ENCODE measurements at regions not wholly inside any gene's neighbourhood (a gene's known extent, or its start where the extent isn't known, plus 50 kb on each side); places are given as distances from the start of the nearest gene placed in this dataset.

- Histone ChIP-seq H3K23ac (ENCODE audit: low read length in 2 of 2) (no peak overlapping the region), H3K4ac (ENCODE audit: low read depth in 1 of 2, low read length in 2 of 2) (no peak overlapping the region), H3K4me2 (ENCODE audit: low read length, poor library complexity, severe bottlenecking) (no peak overlapping the region), H3K27me3 (ENCODE audit: control insufficient read depth in 1 of 2, insufficient read depth in 1 of 2, low read length in 2 of 2) (peaks cover 0 to 5% of the 10 kb centered on the region in 2 experiments), H2BK5ac (ENCODE audit: low read depth, low read length, poor library complexity, severe bottlenecking) (no peak overlapping the region), H3K36me3 (ENCODE audit: control insufficient read depth in 1 of 2, insufficient read depth in 2 of 2, low read depth in 1 of 2, low read length in 2 of 2) (no peaks in the 10 kb centered on the region), H3K27ac (ENCODE audit: low read length, poor library complexity, severe bottlenecking) (no peak overlapping the region), H3K79me1 (replicated peaks; ENCODE audit: low read length, poor library complexity, severe bottlenecking) (no peaks in the 10 kb centered on the region), H4K91ac (ENCODE audit: low read length) (no peak overlapping the region), H3K14ac (ENCODE audit: low read length in 2 of 2) (no peak overlapping the region), H2BK15ac (ENCODE audit: low read depth, poor library complexity, severe bottlenecking) (no peak overlapping the region), H3K18ac (ENCODE audit: low read depth in 1 of 2, low read length in 2 of 2) (no peak overlapping the region), H3K9me3 (ENCODE audit: control insufficient read depth, low read length) (peaks cover 6% of the 10 kb centered on the region), H3K4me3 (ENCODE audit: insufficient read depth in 1 of 2, low read depth in 1 of 2, low read length in 2 of 2) (no peak overlapping the region), H4K8ac (ENCODE audit: low read length) (no peak overlapping the region), H2BK12ac (ENCODE audit: low read length in 2 of 2) (no peak overlapping the region), H2BK120ac (ENCODE audit: low read depth, low read length) (no peak overlapping the region), H3K4me1 (ENCODE audit: control insufficient read depth, insufficient read depth, low read depth, low read length) (no peaks in the 10 kb centered on the region), H3K9ac (ENCODE audit: low read length) (no peak overlapping the region), H2AFZ (ENCODE audit: low read depth, low read length) (no peak overlapping the region), H2AK5ac (ENCODE audit: low read length, severe bottlenecking) (no peak overlapping the region)
- no peak for DNase-seq
- WGBS, result 51% methylated on average over 2 of the region's 6 CpGs
Measured at GRCh38 chr3:140816372-140817195, 125.1 kb upstream of the SLC25A36 start.

GRCh38 chr3:140821493-140821892 lies 120.1 kb upstream of the SLC25A36 start:
- H4K8ac ChIP-seq (ENCODE audit: low read length), result no peak overlapping the region
- H2BK15ac ChIP-seq (ENCODE audit: low read depth, poor library complexity, severe bottlenecking), result no peak overlapping the region
- H2AK5ac ChIP-seq (ENCODE audit: low read length, severe bottlenecking), result no peak overlapping the region
- H2BK12ac ChIP-seq (ENCODE audit: low read length in 2 of 2), result no peak overlapping the region
- no peak overlapping the region for H3K9ac ChIP-seq (ENCODE audit: low read length)
- no peak overlapping the region for H2AFZ ChIP-seq (ENCODE audit: low read depth, low read length)
- no peak for DNase-seq
- no peaks in the 10 kb centered on the region for H3K79me1 ChIP-seq (replicated peaks; ENCODE audit: low read length, poor library complexity, severe bottlenecking)
- no peak overlapping the region for H3K4me3 ChIP-seq (ENCODE audit: insufficient read depth in 1 of 2, low read depth in 1 of 2, low read length in 2 of 2)
- H3K14ac ChIP-seq (ENCODE audit: low read length in 2 of 2), result no peak overlapping the region
- no peaks in the 10 kb centered on the region for H3K4me1 ChIP-seq (ENCODE audit: control insufficient read depth, insufficient read depth, low read depth, low read length)
- H3K9me3 ChIP-seq (ENCODE audit: control insufficient read depth, low read length), result no peaks in the 10 kb centered on the region
- H2BK120ac ChIP-seq (ENCODE audit: low read depth, low read length), result no peak overlapping the region
- H3K18ac ChIP-seq (ENCODE audit: low read depth in 1 of 2, low read length in 2 of 2), result no peak overlapping the region
- H3K27ac ChIP-seq (ENCODE audit: low read length, poor library complexity, severe bottlenecking), result no peak overlapping the region
- 60% methylated on average over 1 of the region's 2 CpGs for WGBS
- no peak overlapping the region for H2BK5ac ChIP-seq (ENCODE audit: low read depth, low read length, poor library complexity, severe bottlenecking)
- H4K91ac ChIP-seq (ENCODE audit: low read length), result no peak overlapping the region
- H3K23ac ChIP-seq (ENCODE audit: low read length in 2 of 2), result no peak overlapping the region
- no peak overlapping the region for H3K4ac ChIP-seq (ENCODE audit: low read depth in 1 of 2, low read length in 2 of 2)
- no peak overlapping the region for H3K4me2 ChIP-seq (ENCODE audit: low read length, poor library complexity, severe bottlenecking)
- H3K27me3 ChIP-seq (ENCODE audit: control insufficient read depth in 1 of 2, insufficient read depth in 1 of 2, low read length in 2 of 2), result peaks cover 0 to 5% of the 10 kb centered on the region in 2 experiments
- H3K36me3 ChIP-seq (ENCODE audit: control insufficient read depth in 1 of 2, insufficient read depth in 2 of 2, low read depth in 1 of 2, low read length in 2 of 2), result no peaks in the 10 kb centered on the region

- no peak overlapping the region for H3K18ac ChIP-seq (ENCODE audit: low read depth in 1 of 2, low read length in 2 of 2)
- no peak overlapping the region for H2BK120ac ChIP-seq (ENCODE audit: low read depth, low read length)
Measured at GRCh38 chr3:140822401-140823047, 119.1 kb upstream of the SLC25A36 start.

GRCh38 chr3:140823106-140823505 lies 118.5 kb upstream of the SLC25A36 start:
- Histone ChIP-seq H2BK12ac (ENCODE audit: low read length in 2 of 2) (no peak overlapping the region), H3K27ac (ENCODE audit: low read length, poor library complexity, severe bottlenecking) (no peak overlapping the region), H3K14ac (ENCODE audit: low read length in 2 of 2) (no peak overlapping the region), H3K23ac (ENCODE audit: low read length in 2 of 2) (no peak overlapping the region), H3K27me3 (ENCODE audit: control insufficient read depth in 1 of 2, insufficient read depth in 1 of 2, low read length in 2 of 2) (peaks cover 0 to 5% of the 10 kb centered on the region in 2 experiments), H3K4me3 (ENCODE audit: insufficient read depth in 1 of 2, low read depth in 1 of 2, low read length in 2 of 2) (no peak overlapping the region), H3K9ac (ENCODE audit: low read length) (no peak overlapping the region), H3K4ac (ENCODE audit: low read depth in 1 of 2, low read length in 2 of 2) (no peak overlapping the region), H4K8ac (ENCODE audit: low read length) (no peak overlapping the region), H3K4me2 (ENCODE audit: low read length, poor library complexity, severe bottlenecking) (no peak overlapping the region), H2BK15ac (ENCODE audit: low read depth, poor library complexity, severe bottlenecking) (no peak overlapping the region), H2AK5ac (ENCODE audit: low read length, severe bottlenecking) (no peak overlapping the region), H4K91ac (ENCODE audit: low read length) (no peak overlapping the region), H2BK120ac (ENCODE audit: low read depth, low read length) (no peak overlapping the region), H2AFZ (ENCODE audit: low read depth, low read length) (no peak overlapping the region), H2BK5ac (ENCODE audit: low read depth, low read length, poor library complexity, severe bottlenecking) (no peak overlapping the region), H3K79me1 (replicated peaks; ENCODE audit: low read length, poor library complexity, severe bottlenecking) (no peaks in the 10 kb centered on the region), H3K18ac (ENCODE audit: low read depth in 1 of 2, low read length in 2 of 2) (no peak overlapping the region), H3K4me1 (ENCODE audit: control insufficient read depth, insufficient read depth, low read depth, low read length) (no peaks in the 10 kb centered on the region), H3K36me3 (ENCODE audit: control insufficient read depth in 1 of 2, insufficient read depth in 2 of 2, low read depth in 1 of 2, low read length in 2 of 2) (no peaks in the 10 kb centered on the region), H3K9me3 (ENCODE audit: control insufficient read depth, low read length) (no peaks in the 10 kb centered on the region)
- no peak for DNase-seq
- 48% methylated on average over 1 of the region's 1 CpG for WGBS

More at GRCh38 chr3:140822401-140823047, 119.1 kb upstream of the SLC25A36 start:
- Histone ChIP-seq H3K36me3 (ENCODE audit: control insufficient read depth in 1 of 2, insufficient read depth in 2 of 2, low read depth in 1 of 2, low read length in 2 of 2) (no peaks in the 10 kb centered on the region), H3K23ac (ENCODE audit: low read length in 2 of 2) (no peak overlapping the region), H2AFZ (ENCODE audit: low read depth, low read length) (no peak overlapping the region), H3K9me3 (ENCODE audit: control insufficient read depth, low read length) (no peaks in the 10 kb centered on the region), H3K9ac (ENCODE audit: low read length) (no peak overlapping the region), H2BK12ac (ENCODE audit: low read length in 2 of 2) (no peak overlapping the region), H2BK15ac (ENCODE audit: low read depth, poor library complexity, severe bottlenecking) (no peak overlapping the region), H3K79me1 (replicated peaks; ENCODE audit: low read length, poor library complexity, severe bottlenecking) (no peaks in the 10 kb centered on the region), H3K4ac (ENCODE audit: low read depth in 1 of 2, low read length in 2 of 2) (no peak overlapping the region), H2AK5ac (ENCODE audit: low read length, severe bottlenecking) (no peak overlapping the region), H4K8ac (ENCODE audit: low read length) (no peak overlapping the region), H3K4me1 (ENCODE audit: control insufficient read depth, insufficient read depth, low read depth, low read length) (no peaks in the 10 kb centered on the region), H3K4me3 (ENCODE audit: insufficient read depth in 1 of 2, low read depth in 1 of 2, low read length in 2 of 2) (no peak overlapping the region), H3K27ac (ENCODE audit: low read length, poor library complexity, severe bottlenecking) (no peak overlapping the region), H4K91ac (ENCODE audit: low read length) (no peak overlapping the region), H3K27me3 (ENCODE audit: control insufficient read depth in 1 of 2, insufficient read depth in 1 of 2, low read length in 2 of 2) (peaks cover 0 to 5% of the 10 kb centered on the region in 2 experiments), H2BK5ac (ENCODE audit: low read depth, low read length, poor library complexity, severe bottlenecking) (no peak overlapping the region), H3K4me2 (ENCODE audit: low read length, poor library complexity, severe bottlenecking) (no peak overlapping the region), H3K14ac (ENCODE audit: low read length in 2 of 2) (no peak overlapping the region)
- DNase-seq, result no peak
- 63% methylated on average over 3 of the region's 3 CpGs for WGBS

Data from mesenchymal stem cell (in vitro differentiated cells and primary cell).